Upper lobe of left lung (tissue), 4 donors: ENCODE measurements at regions not wholly inside any gene's neighbourhood (a gene's known extent, or its start where the extent isn't known, plus 50 kb on each side); places are given as distances from the start of the nearest gene placed in this dataset.

ENCODE experiments used
- CTCF ChIP-seq, 6 experiments: fragments of 450-650 bp in 4 of 6; fragments of 200-600 bp in 2 of 6; sonication (generic) in 2 of 6; IDR thresholded peaks; one replicate each; pipeline ENCODE4 v1.5.1; 2016 to 2019; ENCODE audit warnings: antibody characterized with exemption in 6 of 6
- EP300 ChIP-seq, 4 donors: sonication (generic); formaldehyde crosslinking; IDR thresholded peaks; one replicate each; pipeline ENCODE4 v1.5.1; 2017; ENCODE audit warnings: antibody characterized with exemption in 4 of 4, control low read depth in 2 of 4
- POLR2A ChIP-seq, 4 donors: fragments of 450-650 bp; IDR thresholded peaks; one replicate each; pipeline ENCODE4 v1.5.1; 2016 to 2017; ENCODE audit warnings: antibody characterized with exemption in 4 of 4, mild to moderate bottlenecking in 2 of 4
- POLR2AphosphoS5 ChIP-seq, 2 donors: sonication (generic); formaldehyde crosslinking; IDR thresholded peaks; one replicate each; pipeline ENCODE4 v1.5.1; 2017; ENCODE audit warnings: antibody characterized with exemption in 2 of 2

GRCh38 chr13:111013196-111013595 is 98.3 kb upstream of the ANKRD10 start:
- TF ChIP-seq CTCF (IDR thresholded peaks at IDR 0.05) (no peak), POLR2AphosphoS5 (IDR thresholded peaks at IDR 0.05) (no peak), EP300 (IDR thresholded peaks at IDR 0.05) (no peak), POLR2A (IDR thresholded peaks at IDR 0.05) (no peak)
